GM12878 (cell line): ENCODE measurements at regions not wholly inside any gene's neighbourhood (a gene's known extent, or its start where the extent isn't known, plus 50 kb on each side); places are given as distances from the start of the nearest gene placed in this dataset.

Experiments
- ATAC-seq: fragments of 200-7000 bp; cut with Tn5 transposase; 3 replicates; pipeline ENCODE4 v1.9.1; 2020; ENCODE audit warnings: mild to moderate bottlenecking, moderate library complexity
- BruUV-seq: library from RNA; stranded (reverse); fragments of 400-500 nt; replicated peaks from 2 replicates; lab custom pipeline; 2021; lab: Mats Ljungman, UMichigan
- CTCF ChIA-PET: fragments of 300-600 bp; sonication (Branson Sonifier 250); formaldehyde crosslinking; extraction: SDS; loops from one replicate; lab custom pipeline; 2021; ENCODE audit warnings: inconsistent platforms; lab: Yijun Ruan, JAX
- POLR2A ChIA-PET: fragments of 350-600 bp; formaldehyde crosslinking; extraction: SDS; loops from one replicate; lab custom pipeline; 2021; ENCODE audit warnings: inconsistent platforms; lab: Charles Lee
- RAD21 ChIA-PET: fragments of 300-600 bp; sonication (Branson Sonifier 250); formaldehyde crosslinking; loops from one replicate; lab custom pipeline; 2023; ENCODE audit warnings: antibody characterized with exemption; ENCODE audit not compliant: unreplicated experiment; lab: Charles Lee
- SMC1A ChIA-PET: fragments of 300-600 bp; sonication (Branson Sonifier 250); formaldehyde crosslinking; loops from one replicate; lab custom pipeline; 2023; ENCODE audit not compliant: unreplicated experiment, uncharacterized antibody; lab: Charles Lee
- DNase-seq: peaks from one replicate; pipeline ENCODE4 v3.0.0-alpha.2; 2011; ENCODE audit warnings: low read depth, low spot score
- FAIRE-seq: peaks from 3 replicates; lab custom pipeline; 2011; peaks lifted over from hg19 to GRCh38; lab: Jason Lieb, UNC
- H2AFZ ChIP-seq: 2 replicates; pipeline ENCODE4 v1.6.0; 2011; ENCODE audit warnings: low read depth, low read length, control low read depth; ENCODE audit not compliant: control insufficient read depth
- H3K27ac ChIP-seq: 2 replicates; pipeline ENCODE4 v1.5.1; 2011; ENCODE audit warnings: control low read depth; ENCODE audit not compliant: control insufficient read depth, insufficient read depth
- H3K27me3 ChIP-seq, 2 experiments: replicated peaks in 1 of 2; 2 replicates each; pipeline versions ENCODE4 v1.6.0 to v1.6.1; 2011; ENCODE audit warnings: low read length in 1 of 2; ENCODE audit not compliant: control insufficient read depth in 2 of 2, insufficient read depth in 2 of 2
- H3K36me3 ChIP-seq, 2 experiments: 2 replicates each; pipeline ENCODE4 v1.5.1; 2011; ENCODE audit warnings: low read length in 1 of 2; ENCODE audit not compliant: control insufficient read depth in 2 of 2, insufficient read depth in 2 of 2
- H3K4me1 ChIP-seq: 2 replicates; pipeline ENCODE4 v1.6.1; 2011; ENCODE audit warnings: mild to moderate bottlenecking, low read length, moderate library complexity, mixed read lengths; ENCODE audit not compliant: control insufficient read depth, insufficient read depth
- H3K4me2 ChIP-seq: 2 replicates; pipeline ENCODE4 v1.6.0; 2011; ENCODE audit warnings: control low read depth; ENCODE audit not compliant: control insufficient read depth, insufficient read depth
- H3K4me3 ChIP-seq: fragments of 200-600 bp; sonication (generic); 2 replicates; pipeline ENCODE4 v1.5.1; 2016
- H3K79me2 ChIP-seq: 2 replicates; pipeline ENCODE4 v1.6.0; 2011; ENCODE audit warnings: low read length; ENCODE audit not compliant: control insufficient read depth, insufficient read depth
- H3K9ac ChIP-seq: 2 replicates; pipeline ENCODE4 v1.8.0; 2011; ENCODE audit warnings: low read length, control low read depth, mixed read lengths; ENCODE audit not compliant: control insufficient read depth, insufficient read depth
- H3K9me3 ChIP-seq: replicated peaks from 3 replicates; pipeline ENCODE4 v1.5.1; 2011; ENCODE audit warnings: mild to moderate bottlenecking, low read length; ENCODE audit not compliant: control insufficient read depth, insufficient read depth
- H4K20me1 ChIP-seq: 2 replicates; pipeline ENCODE4 v1.6.0; 2011; ENCODE audit not compliant: control insufficient read depth, insufficient read depth
- CEBPB ChIP-seq, 2 experiments: fragments of 150-350 bp in 1 of 2; IDR thresholded peaks; 2 replicates each; pipeline ENCODE4 v1.6.1; 2012 to 2014; ENCODE audit warnings: low read depth in 2 of 2, low read length in 2 of 2, borderline replicate concordance in 1 of 2, inconsistent platforms in 1 of 2
- IRF3 ChIP-seq: fragments of 450-650 bp; IDR thresholded peaks from 2 replicates; pipeline ENCODE4 v1.6.1; 2014; ENCODE audit warnings: mild to moderate bottlenecking
- MTA3 ChIP-seq: IDR thresholded peaks from 2 replicates; pipeline ENCODE4 v1.6.1; 2012; ENCODE audit warnings: low read length, inconsistent platforms, borderline replicate concordance
- PRDM15 ChIP-seq: fragments of 450-650 bp; formaldehyde crosslinking; IDR thresholded peaks from 2 replicates; pipeline ENCODE4 v1.4.0; 2020; ENCODE audit warnings: mild to moderate bottlenecking, moderate library complexity
- RBBP5 ChIP-seq: fragments of 200-600 bp; sonication (generic); conservative IDR thresholded peaks from 2 replicates; pipeline ENCODE4 v1.6.1; 2016
- RCOR1 ChIP-seq: conservative IDR thresholded peaks from 2 replicates; pipeline ENCODE4 v1.6.1; 2012; ENCODE audit warnings: low read depth, low read length, improper control_type of control experiment
- SIN3A ChIP-seq: IDR thresholded peaks from 2 replicates; pipeline ENCODE4 v1.6.1; 2012; ENCODE audit warnings: low read depth, low read length, improper control_type of control experiment
- TCF3 ChIP-seq: IDR thresholded peaks from 2 replicates; pipeline ENCODE4 v1.6.1; 2012; ENCODE audit warnings: low read depth, mild to moderate bottlenecking, low read length, borderline replicate concordance; ENCODE audit not compliant: insufficient read depth
- ZNF217 ChIP-seq: fragments of 450-650 bp; IDR thresholded peaks from 2 replicates; pipeline ENCODE4 v1.6.1; 2017; ENCODE audit warnings: antibody characterized with exemption, mild to moderate bottlenecking
- ZNF687 ChIP-seq: fragments of 450-650 bp; IDR thresholded peaks from 2 replicates; pipeline ENCODE4 v1.6.1; 2017; ENCODE audit warnings: mild to moderate bottlenecking, moderate library complexity
- WGBS: methylation state at CpG from one replicate; pipeline ENCODE4 v1.1.6; 2016; ENCODE audit warnings: low lambda C conversion rate; ENCODE audit not compliant: insufficient replicate concordance, insufficient coverage; ENCODE audit errors: missing lambda C conversion rate; 5-methylcytosine and 5-hydroxymethylcytosine counted together
- in situ Hi-C: fragments of 300-500 bp; cut with MboI; formaldehyde crosslinking; loops from 9 replicates; pipeline ENCODE4 v1.14.3; 2018; ENCODE audit warnings: mixed read lengths
- intact Hi-C: fragments of 100-400 bp; cut with micrococcal nuclease; formaldehyde crosslinking; loops from one replicate; pipeline ENCODE4 v1.14.2; 2022; ENCODE audit not compliant: unreplicated experiment
- TF ChIP-seq, protein P1 (sequence below): IDR thresholded peaks from 2 replicates; pipeline ENCODE4 v1.6.1; 2012; ENCODE audit warnings: low read depth, low read length, improper control_type of control experiment

DNA sequence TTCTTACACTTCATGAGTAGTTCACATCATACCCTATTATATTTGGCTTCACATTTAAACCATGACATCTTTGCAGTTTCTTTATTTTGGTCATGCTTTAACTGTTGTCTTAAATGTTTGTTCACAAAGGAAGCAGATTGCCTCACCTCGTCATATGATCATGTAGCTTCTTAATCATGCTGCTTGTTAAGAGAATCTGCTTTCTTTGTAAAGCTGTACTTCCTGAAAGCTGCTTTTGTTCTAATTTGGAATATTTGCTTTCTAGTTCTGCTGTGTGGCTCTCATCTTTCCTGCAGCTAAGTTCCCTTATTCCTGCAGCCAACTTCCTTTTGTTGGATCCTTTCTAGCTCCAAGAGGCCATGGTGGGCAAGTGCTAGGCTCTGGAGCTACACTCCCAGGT is 62.9 kb upstream of the SIM2 start:
- no peak overlapping the region for H3K4me2 ChIP-seq
- no peaks in the 10 kb centered on the region for H3K27me3 ChIP-seq
- no peaks in the 10 kb centered on the region for H3K79me2 ChIP-seq
- TF ChIP-seq MTA3: no peak
- no peak for TF ChIP-seq PRDM15 (CRISPR knock-in tag)
- no peak for TF ChIP-seq CEBPB (IDR thresholded peaks at IDR 0.05; ENCODE audit: borderline replicate concordance in 1 of 2, low read depth in 2 of 2, low read length in 2 of 2)
- TF ChIP-seq, protein P1, sequence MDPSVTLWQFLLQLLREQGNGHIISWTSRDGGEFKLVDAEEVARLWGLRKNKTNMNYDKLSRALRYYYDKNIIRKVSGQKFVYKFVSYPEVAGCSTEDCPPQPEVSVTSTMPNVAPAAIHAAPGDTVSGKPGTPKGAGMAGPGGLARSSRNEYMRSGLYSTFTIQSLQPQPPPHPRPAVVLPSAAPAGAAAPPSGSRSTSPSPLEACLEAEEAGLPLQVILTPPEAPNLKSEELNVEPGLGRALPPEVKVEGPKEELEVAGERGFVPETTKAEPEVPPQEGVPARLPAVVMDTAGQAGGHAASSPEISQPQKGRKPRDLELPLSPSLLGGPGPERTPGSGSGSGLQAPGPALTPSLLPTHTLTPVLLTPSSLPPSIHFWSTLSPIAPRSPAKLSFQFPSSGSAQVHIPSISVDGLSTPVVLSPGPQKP: no peak
- no peak for TF ChIP-seq RCOR1
- no peak for TF ChIP-seq TCF3
- no peak for TF ChIP-seq SIN3A
- TF ChIP-seq RBBP5: no peak
- TF ChIP-seq ZNF687: no peak
- TF ChIP-seq ZNF217: no peak
- no peak for TF ChIP-seq IRF3
- FAIRE-seq (no peak), DNase-seq (no peak), ATAC-seq (no peak)
- H4K20me1 ChIP-seq: no peaks in the 10 kb centered on the region
- WGBS: 52% methylated on average over 1 of the region's 1 CpG
- intact Hi-C loops: no loop called here
- in situ Hi-C loops: no loop called here
- POLR2A ChIA-PET: no interaction called here
- no peaks in the 10 kb centered on the region for H3K36me3 ChIP-seq
- H2AFZ ChIP-seq: no peak overlapping the region
- no peak overlapping the region for H3K9ac ChIP-seq
- no TSS peak for BruUV-seq
- no peaks in the 10 kb centered on the region for H3K4me1 ChIP-seq
- CTCF ChIA-PET: interaction anchor here (0.7 to 1.2 kb wide), 3 partner anchors 17 to 218 kb away, joined by 3 to 4 read pairs (median 3); no protein-coding TSS in a partner anchor
- RAD21 ChIA-PET: no interaction called here
- no peaks in the 10 kb centered on the region for H3K9me3 ChIP-seq
- H3K4me3 ChIP-seq: no peak overlapping the region
- SMC1A ChIA-PET: interaction anchor here (0.6 kb wide), 1 partner anchor 497 kb away, joined by 4 read pairs; no protein-coding TSS in a partner anchor
- H3K27ac ChIP-seq: no peak overlapping the region
